ENCODE measurements at regions not wholly inside any gene's neighbourhood (a gene's known extent, or its start where the extent isn't known, plus 50 kb on each side); places are given as distances from the start of the nearest gene placed in this dataset.

- no peak for DNase-seq (ENCODE audit: low read depth in 4 of 4, low spot score in 3 of 4)
Observed at GRCh38 chr3:117434661-117435412, 725.3 kb downstream of the TUSC7 start.

DNA sequence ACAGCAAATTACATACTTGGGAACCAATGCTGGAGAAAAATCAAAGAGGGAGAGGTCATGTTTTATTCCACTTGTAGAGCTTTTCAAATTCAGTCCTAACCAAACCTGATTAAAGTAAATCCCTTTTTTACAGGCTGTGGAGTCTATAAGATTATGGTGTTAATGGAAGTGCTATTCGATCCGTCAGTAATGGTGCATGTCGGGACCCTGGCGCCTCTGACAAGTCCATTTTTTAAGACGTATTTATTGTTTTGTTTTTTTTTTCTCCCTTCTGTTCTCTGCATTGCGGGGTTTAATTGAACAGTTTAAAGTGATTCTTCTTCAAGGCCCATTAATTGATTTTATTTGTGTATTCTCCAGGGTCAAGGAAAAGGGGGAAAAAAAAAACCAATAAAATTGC lies 725.9 kb downstream of the TUSC7 start:
- DNase-seq (ENCODE audit: low read depth in 4 of 4, low spot score in 3 of 4): no peak

GRCh38 chr3:117439812-117440211 lies 730.2 kb downstream of the TUSC7 start:
- DNase-seq (ENCODE audit: low read depth in 4 of 4, low spot score in 3 of 4): no peak

GRCh38 chr3:117441851-117442250 lies 732.3 kb downstream of the TUSC7 start:
- no peak for DNase-seq (ENCODE audit: low read depth in 4 of 4, low spot score in 3 of 4)

- no peak for DNase-seq (ENCODE audit: low read depth in 4 of 4, low spot score in 3 of 4)
Observed at GRCh38 chr3:117442566-117442965, 733.0 kb downstream of the TUSC7 start.

DNA sequence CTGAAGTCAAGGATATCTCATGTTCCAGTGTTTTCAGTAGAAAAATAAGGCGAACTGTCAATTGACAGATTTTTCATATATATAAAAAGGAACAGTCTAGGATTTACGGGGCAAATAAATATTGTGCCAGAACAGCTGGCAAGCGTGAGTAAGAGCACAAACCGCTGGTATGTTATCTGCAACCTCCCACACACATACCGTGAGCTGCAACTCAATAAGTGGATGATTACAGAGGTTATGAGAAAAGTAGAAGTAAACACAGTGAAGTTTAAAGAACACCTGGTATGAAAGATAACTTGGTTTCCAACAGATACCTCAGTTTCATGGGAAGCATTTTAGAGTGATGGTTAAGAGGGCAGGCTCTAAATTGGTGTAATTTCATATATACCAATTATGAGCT lies 733.4 kb downstream of the TUSC7 start:
- peak in 1 of 4 donors; percentile 8 for DNase-seq (ENCODE audit: low read depth in 4 of 4, low spot score in 3 of 4)

DNA sequence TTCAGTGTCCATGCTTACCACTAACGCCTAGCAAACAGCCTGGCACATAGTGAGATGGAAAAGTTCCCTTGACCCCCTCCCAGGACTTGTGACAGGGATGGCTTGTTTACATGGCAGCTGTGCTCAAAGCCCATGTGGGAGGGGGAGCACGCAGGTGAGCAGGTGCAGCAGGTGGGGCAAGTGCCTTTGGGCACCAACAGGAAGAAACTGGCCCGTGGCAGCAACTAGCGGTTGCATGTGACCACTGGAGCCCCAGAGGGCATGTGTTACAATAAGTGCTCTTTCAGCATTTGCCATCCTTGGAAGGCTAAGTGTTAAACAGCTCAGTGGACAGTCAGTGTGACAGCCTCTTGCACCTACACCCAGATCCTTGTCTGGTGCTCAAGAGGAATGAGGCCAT lies 734.6 kb downstream of the TUSC7 start:
- no peak for DNase-seq (ENCODE audit: low read depth in 4 of 4, low spot score in 3 of 4)

- no peak for DNase-seq (ENCODE audit: low read depth in 4 of 4, low spot score in 3 of 4)
Observed at GRCh38 chr3:117447419-117447818, 737.8 kb downstream of the TUSC7 start.

DNA sequence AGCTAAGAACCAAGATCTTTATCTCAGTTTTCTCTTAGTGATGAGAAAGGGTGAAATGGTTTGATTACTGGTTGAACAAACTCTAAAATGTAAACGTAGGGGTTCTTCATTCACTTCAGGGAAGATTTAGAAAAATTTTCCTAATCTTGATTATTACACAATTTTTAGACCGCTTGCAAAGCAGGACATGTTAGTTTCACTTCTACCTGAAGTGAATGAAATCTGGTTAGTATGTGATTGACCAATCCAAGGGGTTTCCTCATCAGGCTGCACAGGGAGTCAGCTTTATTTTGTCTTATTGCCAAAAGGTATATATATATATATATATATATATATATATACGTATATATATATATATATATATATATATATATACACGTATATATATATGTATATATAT lies 740.4 kb downstream of the TUSC7 start:
- no peak for DNase-seq (ENCODE audit: low read depth in 4 of 4, low spot score in 3 of 4)

DNA sequence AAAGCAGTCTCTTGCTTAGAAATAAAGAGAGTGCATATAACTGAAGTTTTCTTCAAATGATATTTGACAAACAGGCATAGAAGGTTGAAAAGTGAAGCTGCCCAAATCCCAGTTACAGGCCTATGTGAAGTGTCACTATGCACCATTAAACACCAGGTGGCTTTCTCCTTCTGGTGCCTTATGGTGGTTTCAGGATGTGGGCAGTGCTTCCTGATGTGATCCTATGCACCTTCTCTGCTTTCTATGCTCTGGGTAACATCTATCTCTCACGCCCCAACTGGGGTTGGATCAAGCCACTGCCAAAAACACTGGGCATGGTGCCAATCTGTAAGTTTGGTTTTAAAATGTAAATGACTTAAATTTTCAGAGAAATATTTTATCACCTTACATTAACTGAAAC lies 744.7 kb downstream of the TUSC7 start:
- DNase-seq (ENCODE audit: low read depth in 4 of 4, low spot score in 3 of 4): no peak

DNA sequence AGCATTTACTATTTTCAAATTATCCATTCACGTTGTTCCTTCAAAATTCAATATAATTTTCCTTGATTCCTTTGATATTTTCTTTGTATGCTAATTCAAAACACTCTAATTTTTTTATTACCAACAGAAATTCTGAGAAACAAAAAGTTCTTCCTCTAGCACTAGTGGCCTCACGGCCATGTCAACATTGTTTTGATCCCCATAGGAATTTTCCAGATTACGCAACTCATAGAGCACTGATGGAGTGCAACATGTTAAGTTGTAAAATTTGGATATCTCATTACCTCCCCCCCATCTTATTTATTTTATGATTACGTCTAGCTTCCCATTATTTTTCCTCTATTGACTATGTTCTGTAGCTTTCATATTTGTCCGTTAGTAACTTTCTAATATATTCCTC lies 745.3 kb downstream of the TUSC7 start:
- DNase-seq (ENCODE audit: low read depth in 4 of 4, low spot score in 3 of 4): no peak

- DNase-seq (ENCODE audit: low read depth in 4 of 4, low spot score in 3 of 4): no peak
Observed at GRCh38 chr3:117455782-117456181, 746.2 kb downstream of the TUSC7 start.

- no peak for DNase-seq (ENCODE audit: low read depth in 4 of 4, low spot score in 3 of 4)
Observed at GRCh38 chr3:117463276-117464115, 753.9 kb downstream of the TUSC7 start.

DNA sequence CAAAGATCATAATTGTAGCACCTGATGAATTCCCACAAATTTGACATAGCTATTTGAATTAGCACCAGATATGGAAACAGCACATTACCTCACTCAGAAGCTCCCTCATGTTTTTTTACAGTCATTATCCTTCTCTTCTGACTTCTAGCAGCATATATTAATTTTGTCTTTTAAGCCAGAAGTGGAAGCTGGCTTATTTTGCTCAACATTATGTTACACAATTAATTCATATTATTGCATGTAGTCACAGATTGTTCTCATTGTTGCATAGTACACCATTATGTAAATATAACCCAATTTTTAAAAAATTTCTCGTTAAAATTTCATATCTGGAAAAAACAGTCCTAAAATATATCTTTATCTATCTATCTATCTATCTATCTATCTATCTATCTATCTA lies 762.3 kb downstream of the TUSC7 start:
- DNase-seq (ENCODE audit: low read depth in 4 of 4, low spot score in 3 of 4): no peak

DNA sequence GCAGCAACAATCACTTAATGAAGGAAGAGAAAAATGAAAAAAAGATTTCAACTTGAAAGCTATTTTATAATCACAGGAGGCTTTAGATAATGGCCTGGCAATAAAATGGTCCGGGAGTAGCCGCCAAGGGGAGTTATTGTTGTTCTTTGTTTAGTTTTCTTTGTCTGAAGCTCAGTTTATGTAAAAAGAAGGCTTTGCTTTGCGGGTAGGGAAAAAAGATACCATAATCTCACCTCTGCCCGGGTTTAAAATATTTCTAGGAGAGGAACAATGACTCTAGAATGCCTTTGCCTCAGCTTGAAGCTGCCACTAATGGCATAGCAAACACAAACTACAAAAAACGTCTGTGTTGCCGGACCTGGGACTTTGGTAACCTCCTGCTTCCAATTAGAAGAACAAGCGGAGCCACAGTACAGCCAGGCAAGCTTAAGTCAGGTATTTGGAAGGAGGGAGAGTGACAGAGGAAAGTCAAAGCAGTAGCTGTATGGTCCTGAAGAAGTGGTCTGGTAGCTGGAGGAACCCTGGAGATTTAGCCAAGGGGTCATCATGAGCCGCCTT lies 764.5 kb downstream of the TUSC7 start:
- no peak for DNase-seq (ENCODE audit: low read depth in 4 of 4, low spot score in 3 of 4)

DNA sequence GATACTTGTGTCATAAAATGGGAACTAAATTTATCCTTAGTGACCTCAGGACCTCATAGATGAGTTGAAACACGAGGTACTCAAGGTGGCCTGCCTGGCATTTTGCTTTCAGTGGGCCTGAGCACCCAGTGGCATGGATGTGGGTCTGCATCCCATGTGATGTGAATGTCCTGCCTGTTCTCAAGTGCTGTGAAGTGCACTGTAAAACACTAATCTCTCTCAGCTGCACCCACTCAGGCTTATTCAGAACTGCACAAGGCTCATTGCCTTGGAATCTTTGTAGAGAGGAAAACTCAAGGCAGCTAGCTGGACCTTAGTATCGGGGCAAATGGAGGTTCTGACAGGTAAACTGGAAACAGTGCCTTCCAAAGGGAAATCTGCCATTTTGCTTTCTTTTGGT lies 767.0 kb downstream of the TUSC7 start:
- DNase-seq (ENCODE audit: low read depth in 4 of 4, low spot score in 3 of 4): no peak

DNA sequence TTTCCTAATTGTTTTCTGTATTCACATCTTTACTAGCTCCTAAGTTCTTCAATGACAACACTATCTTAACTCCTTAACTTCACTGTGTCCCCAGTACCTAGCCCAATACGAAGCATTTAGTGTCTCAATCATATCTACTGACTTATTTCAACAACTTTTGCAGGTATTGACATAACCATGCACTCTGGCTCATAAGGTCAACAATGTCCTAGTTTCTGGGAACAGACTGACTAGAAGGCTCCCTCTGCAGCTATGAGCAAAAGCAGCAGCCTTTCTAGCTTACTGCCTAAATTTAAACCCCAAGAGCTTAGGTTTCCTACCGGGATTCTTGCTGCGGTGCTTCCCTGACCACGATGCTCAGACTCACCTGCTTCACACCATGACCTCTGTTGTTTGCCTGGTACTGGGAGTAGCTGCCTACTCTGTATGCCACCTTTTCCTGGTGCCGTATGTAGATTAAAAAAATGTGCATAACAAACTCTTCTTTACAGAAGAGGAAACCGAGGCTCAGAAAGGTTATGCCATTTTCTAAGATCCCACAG lies 767.7 kb downstream of the TUSC7 start:
- DNase-seq (ENCODE audit: low read depth in 4 of 4, low spot score in 3 of 4): no peak

DNA sequence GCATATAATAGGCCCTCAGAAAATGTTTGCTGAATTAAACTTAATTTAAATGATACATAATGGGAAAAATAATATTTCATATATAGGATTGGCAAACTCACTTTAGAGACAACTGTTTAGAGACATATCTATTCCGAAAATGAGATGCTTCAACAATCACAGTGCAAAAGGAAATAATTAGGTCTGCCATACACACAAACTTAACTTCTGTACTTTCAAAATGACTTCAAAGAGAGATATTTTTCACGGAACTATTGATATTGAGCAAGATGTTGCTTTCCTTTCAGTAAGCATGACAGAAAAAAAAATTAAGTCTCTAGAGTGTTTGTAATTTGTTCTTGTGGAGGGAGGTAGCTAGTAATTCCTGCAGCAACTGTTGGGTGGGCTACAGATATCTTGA lies 769.5 kb downstream of the TUSC7 start:
- no peak for DNase-seq (ENCODE audit: low read depth in 4 of 4, low spot score in 3 of 4)

- no peak for DNase-seq (ENCODE audit: low read depth in 4 of 4, low spot score in 3 of 4)
Observed at GRCh38 chr3:117480525-117480924, 770.9 kb downstream of the TUSC7 start.

GRCh38 chr3:117480972-117481371 lies 771.4 kb downstream of the TUSC7 start:
- DNase-seq (ENCODE audit: low read depth in 4 of 4, low spot score in 3 of 4): no peak

DNA sequence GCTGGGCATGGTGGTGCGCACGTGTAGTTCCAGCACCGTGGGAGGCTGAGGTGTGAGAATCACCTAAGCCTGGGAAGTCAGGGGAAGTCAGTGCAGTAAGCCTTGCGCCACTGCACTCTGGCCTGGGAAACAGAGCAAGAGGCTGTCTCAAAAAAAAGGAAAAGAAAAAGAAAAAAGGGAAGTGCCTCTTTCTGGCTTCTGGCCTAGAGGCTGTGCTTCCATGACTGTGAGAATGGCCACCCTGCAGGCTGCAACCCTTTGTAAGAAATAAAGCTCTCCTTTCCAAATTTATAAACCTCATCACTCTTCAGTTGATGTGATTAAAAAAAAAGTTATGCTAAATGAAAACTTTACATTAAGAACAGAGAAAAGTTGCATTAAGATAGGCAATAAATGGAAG lies 774.3 kb downstream of the TUSC7 start:
- no peak for DNase-seq (ENCODE audit: low read depth in 4 of 4, low spot score in 3 of 4)

- no peak for DNase-seq (ENCODE audit: low read depth in 4 of 4, low spot score in 3 of 4)
Observed at GRCh38 chr3:117485841-117486240, 776.3 kb downstream of the TUSC7 start.

All from left renal pelvis (tissue), 4 donors.